AG04449 (cell line): ENCODE measurements at regions not wholly inside any gene's neighbourhood (a gene's known extent, or its start where the extent isn't known, plus 50 kb on each side); places are given as distances from the start of the nearest gene placed in this dataset.

Experiments used
- CTCF ChIA-PET: fragments of 350-600 bp; formaldehyde crosslinking; extraction: SDS; loops from one replicate; lab custom pipeline; 2021; ENCODE audit warnings: antibody characterized with exemption; lab: Yijun Ruan, JAX
- POLR2A ChIA-PET: fragments of 400-600, 350-600 bp; formaldehyde crosslinking; extraction: SDS; loops from one replicate; lab custom pipeline; 2020; ENCODE audit warnings: antibody characterized with exemption, inconsistent platforms; lab: Yijun Ruan, JAX
- DNase-seq: peaks from one replicate; pipeline ENCODE4 v3.0.0-alpha.2; 2010; ENCODE audit warnings: low read depth, low spot score
- H3K4me3 ChIP-seq: 2 replicates; pipeline ENCODE4 v1.5.1; 2011; ENCODE audit warnings: low read depth, mild to moderate bottlenecking, control low read depth, low read length
- TF ChIP-seq, protein P1 (sequence below): IDR thresholded peaks from one replicate; pipeline ENCODE4 v1.5.1; 2011; ENCODE audit warnings: mild to moderate bottlenecking, moderate library complexity, low read length, control low read depth, inconsistent platforms; ENCODE audit not compliant: insufficient read depth; ENCODE audit errors: missing control alignments

DNA sequence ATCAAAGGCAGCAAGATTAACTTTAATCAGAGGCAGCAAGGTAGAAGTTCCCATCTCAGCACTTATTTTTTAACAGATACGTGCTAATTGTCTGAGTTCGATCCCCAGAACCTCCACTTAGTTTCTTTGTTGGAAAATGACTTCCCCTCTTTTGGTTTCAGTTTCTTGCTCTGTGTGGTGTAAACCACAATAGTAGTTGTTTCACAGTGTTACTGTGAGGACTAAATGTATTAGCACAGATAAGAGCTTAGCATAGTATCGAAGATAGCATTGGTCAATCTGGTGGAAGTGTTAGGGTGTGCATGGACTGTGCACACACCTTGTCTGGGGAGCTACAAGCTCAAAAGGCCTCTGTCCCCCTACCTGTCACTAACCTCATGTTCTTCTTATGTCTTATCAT is 988.3 kb upstream of the GYPC start:
- DNase-seq = no peak
- TF ChIP-seq, protein P1, sequence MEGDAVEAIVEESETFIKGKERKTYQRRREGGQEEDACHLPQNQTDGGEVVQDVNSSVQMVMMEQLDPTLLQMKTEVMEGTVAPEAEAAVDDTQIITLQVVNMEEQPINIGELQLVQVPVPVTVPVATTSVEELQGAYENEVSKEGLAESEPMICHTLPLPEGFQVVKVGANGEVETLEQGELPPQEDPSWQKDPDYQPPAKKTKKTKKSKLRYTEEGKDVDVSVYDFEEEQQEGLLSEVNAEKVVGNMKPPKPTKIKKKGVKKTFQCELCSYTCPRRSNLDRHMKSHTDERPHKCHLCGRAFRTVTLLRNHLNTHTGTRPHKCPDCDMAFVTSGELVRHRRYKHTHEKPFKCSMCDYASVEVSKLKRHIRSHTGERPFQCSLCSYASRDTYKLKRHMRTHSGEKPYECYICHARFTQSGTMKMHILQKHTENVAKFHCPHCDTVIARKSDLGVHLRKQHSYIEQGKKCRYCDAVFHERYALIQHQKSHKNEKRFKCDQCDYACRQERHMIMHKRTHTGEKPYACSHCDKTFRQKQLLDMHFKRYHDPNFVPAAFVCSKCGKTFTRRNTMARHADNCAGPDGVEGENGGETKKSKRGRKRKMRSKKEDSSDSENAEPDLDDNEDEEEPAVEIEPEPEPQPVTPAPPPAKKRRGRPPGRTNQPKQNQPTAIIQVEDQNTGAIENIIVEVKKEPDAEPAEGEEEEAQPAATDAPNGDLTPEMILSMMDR = no peak
- POLR2A ChIA-PET = no interaction called here
- CTCF ChIA-PET = no interaction called here
- H3K4me3 ChIP-seq = no peak overlapping the region

DNA sequence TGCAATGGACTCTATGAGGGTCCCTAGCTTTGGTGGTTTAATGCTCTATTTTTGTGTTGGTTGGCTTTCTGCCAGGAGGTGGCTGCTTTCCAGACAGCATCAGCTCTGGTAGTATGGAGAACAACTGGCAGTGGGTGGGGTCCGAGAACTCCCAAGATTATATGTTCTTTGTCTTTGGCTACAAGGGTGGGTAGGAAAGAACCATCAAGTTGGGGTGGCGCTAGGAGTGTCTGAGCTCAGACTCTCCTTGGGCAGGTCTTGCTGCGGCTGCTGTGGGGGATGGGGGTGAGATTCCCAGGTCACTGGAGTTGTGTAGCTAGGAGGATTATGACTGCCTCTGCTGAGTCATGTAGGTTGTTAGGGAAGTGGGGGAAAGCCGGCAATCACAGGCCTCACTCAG is 976.1 kb upstream of the GYPC start:
- TF ChIP-seq, protein P1 = no peak
- CTCF ChIA-PET = no interaction called here

DNA sequence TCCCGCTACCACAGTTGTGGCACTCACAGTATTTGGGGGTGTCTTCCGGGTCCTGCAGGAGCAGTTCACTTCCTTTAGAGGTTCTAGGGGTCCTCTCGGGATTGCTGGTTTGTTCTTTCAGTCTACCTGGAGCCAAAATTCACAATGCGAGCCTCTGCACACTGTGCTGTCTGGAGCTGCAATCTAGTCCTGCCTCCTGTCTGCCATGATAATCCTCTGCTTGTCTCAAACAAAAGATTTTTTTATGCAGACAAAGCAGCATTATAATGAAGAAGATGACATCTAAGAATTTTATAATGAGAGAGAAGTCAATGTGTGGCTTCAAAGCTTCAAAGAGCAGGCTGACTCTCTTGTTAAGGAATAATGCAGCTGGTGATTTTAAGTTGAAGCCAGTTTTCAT is 975.1 kb upstream of the GYPC start:
- no peak for DNase-seq
- TF ChIP-seq, protein P1 = no peak
- no peak overlapping the region for H3K4me3 ChIP-seq
- POLR2A ChIA-PET = no interaction called here
- CTCF ChIA-PET = no interaction called here

More for the DNA sequence above, 976.1 kb upstream of the GYPC start:
- POLR2A ChIA-PET = no interaction called here
- DNase-seq = no peak
- no peak overlapping the region for H3K4me3 ChIP-seq

DNA sequence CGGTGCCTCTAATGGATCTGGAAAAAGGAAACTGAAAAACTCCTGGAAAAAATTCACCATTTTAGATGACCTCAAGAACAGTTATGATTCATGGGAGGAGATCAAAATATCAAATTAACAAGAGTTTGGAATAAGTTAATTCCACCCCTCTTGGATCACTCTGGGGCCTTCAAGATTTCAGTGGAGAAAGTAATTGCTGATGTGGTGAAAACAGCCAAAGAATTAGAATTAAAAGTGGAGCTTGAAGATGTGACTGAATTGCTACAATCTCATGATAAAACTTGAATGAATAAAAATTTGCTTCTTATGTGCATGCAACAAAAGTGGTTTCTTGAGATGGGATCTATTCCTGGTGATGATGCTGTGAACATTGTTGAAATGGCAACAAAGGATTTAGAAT is 974.4 kb upstream of the GYPC start:
- TF ChIP-seq, protein P1 = no peak
- no peak overlapping the region for H3K4me3 ChIP-seq
- CTCF ChIA-PET = no interaction called here
- DNase-seq = no peak
- POLR2A ChIA-PET = no interaction called here

DNA sequence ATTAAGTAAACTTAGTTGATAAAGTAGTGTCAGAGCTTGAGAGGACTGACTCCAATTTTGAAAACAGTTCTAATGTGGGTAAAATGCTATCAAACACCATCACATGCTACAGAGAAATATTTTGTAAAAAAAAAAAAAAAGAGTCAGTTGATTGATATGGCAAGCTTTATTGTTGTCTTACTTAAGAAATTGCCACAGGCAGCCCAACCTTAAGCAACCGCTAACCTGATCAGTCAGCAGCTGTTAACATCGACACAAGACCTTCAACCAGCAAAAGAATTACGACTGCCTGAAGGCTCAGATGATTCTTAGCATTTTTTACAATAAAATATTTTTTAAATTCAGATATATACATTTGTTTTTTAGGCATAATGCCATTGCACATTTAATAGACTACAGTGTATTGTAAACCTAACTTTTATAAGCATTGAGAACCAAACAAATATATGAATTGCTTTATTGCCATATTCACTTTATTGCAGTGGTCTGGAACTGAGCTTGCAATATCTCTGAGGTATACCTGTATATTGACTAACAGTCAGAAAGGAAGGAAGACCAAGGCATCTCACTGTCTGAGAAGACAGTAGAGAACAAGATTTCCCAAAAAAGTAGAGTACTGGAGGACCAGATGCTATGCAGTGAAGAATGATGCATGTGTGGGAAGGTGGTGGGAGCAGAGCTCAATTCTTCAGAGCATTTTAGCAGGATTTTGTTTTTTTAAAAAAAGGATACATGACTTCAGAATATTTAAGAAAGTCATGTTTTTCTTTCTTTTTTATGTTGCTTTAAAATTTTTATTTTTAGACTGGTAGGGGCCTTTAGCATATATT is 973.8 kb upstream of the GYPC start:
- no peak overlapping the region for H3K4me3 ChIP-seq
- TF ChIP-seq, protein P1 = no peak
- ChIA-PET POLR2A (no interaction called here), CTCF (no interaction called here)
- no peak for DNase-seq

DNA sequence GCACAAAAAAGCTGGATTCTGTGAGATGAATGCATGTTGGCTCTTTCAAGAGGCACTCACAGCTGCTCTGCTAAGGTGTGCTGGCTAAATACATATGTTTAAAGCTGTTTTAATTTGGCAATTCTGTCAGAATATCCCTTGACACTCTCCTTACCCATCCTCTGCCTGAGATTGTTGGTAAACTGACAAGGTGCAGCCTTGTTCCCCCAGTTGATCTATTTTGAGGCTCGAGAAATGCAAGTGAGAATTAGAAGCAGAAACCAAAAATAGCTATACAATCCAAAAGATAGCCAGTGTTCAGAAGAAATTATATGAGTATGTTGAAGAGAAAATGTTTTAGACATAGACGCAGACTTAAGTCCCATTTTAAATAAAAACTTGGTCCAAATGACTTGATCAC is 971.7 kb upstream of the GYPC start:
- no peak for DNase-seq
- TF ChIP-seq, protein P1 = no peak
- POLR2A ChIA-PET = no interaction called here
- CTCF ChIA-PET = no interaction called here
- no peak overlapping the region for H3K4me3 ChIP-seq
